ENCODE measurements at regions not wholly inside any gene's neighbourhood (a gene's known extent, or its start where the extent isn't known, plus 50 kb on each side); places are given as distances from the start of the nearest gene placed in this dataset.

GRCh38 chr2:236908439-236909192, 177.1 kb upstream of the COPS8 start (continued):
- TF ChIP-seq, protein P1, sequence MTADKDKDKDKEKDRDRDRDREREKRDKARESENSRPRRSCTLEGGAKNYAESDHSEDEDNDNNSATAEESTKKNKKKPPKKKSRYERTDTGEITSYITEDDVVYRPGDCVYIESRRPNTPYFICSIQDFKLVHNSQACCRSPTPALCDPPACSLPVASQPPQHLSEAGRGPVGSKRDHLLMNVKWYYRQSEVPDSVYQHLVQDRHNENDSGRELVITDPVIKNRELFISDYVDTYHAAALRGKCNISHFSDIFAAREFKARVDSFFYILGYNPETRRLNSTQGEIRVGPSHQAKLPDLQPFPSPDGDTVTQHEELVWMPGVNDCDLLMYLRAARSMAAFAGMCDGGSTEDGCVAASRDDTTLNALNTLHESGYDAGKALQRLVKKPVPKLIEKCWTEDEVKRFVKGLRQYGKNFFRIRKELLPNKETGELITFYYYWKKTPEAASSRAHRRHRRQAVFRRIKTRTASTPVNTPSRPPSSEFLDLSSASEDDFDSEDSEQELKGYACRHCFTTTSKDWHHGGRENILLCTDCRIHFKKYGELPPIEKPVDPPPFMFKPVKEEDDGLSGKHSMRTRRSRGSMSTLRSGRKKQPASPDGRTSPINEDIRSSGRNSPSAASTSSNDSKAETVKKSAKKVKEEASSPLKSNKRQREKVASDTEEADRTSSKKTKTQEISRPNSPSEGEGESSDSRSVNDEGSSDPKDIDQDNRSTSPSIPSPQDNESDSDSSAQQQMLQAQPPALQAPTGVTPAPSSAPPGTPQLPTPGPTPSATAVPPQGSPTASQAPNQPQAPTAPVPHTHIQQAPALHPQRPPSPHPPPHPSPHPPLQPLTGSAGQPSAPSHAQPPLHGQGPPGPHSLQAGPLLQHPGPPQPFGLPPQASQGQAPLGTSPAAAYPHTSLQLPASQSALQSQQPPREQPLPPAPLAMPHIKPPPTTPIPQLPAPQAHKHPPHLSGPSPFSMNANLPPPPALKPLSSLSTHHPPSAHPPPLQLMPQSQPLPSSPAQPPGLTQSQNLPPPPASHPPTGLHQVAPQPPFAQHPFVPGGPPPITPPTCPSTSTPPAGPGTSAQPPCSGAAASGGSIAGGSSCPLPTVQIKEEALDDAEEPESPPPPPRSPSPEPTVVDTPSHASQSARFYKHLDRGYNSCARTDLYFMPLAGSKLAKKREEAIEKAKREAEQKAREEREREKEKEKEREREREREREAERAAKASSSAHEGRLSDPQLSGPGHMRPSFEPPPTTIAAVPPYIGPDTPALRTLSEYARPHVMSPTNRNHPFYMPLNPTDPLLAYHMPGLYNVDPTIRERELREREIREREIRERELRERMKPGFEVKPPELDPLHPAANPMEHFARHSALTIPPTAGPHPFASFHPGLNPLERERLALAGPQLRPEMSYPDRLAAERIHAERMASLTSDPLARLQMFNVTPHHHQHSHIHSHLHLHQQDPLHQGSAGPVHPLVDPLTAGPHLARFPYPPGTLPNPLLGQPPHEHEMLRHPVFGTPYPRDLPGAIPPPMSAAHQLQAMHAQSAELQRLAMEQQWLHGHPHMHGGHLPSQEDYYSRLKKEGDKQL (CRISPR knock-in tag; IDR thresholded peaks at IDR 0.05; ENCODE audit: borderline replicate concordance), result no peak

DNA sequence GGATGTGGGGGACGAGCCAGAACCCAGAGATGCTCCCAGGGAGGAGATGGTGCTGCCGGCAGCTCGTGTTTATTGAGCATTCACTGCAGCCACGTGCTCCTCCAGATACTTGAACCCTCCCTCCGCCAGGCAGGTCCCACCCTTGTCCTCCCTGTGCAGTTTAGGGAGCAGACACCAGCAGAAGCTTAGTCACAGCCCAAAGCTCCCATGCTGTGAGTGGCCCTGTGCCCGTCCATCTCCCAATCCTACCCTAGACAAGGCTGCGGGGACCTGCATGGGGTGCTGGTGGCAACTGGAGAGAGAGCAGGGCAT, 176.5 kb upstream of the COPS8 start:
- H3K4me2 ChIP-seq (ENCODE audit: insufficient read depth, low read length), result no peak overlapping the region
- no peak overlapping the region for H3K9ac ChIP-seq (ENCODE audit: insufficient read depth in 1 of 2, low read depth in 2 of 2, low read length in 2 of 2)
- no peak overlapping the region for H2AFZ ChIP-seq (ENCODE audit: low read depth, low read length)
- no peak for FAIRE-seq
- H3K27ac ChIP-seq (ENCODE audit: extremely low read depth, low read depth, low read length), result no peak overlapping the region
- H3K4me1 ChIP-seq (replicated peaks in 1 of 2; ENCODE audit: control insufficient read depth in 2 of 2, insufficient read depth in 2 of 2, low read length in 2 of 2), result no peaks in the 10 kb centered on the region
- ATAC-seq, result no peak
- no peaks in the 10 kb centered on the region for H3K9me3 ChIP-seq (replicated peaks; ENCODE audit: control insufficient read depth, insufficient read depth, low read depth, low read length)
- H3K9me1 ChIP-seq (ENCODE audit: control insufficient read depth, insufficient read depth, low read length), result no peaks in the 10 kb centered on the region
- no peak overlapping the region for H3K4me3 ChIP-seq
- peaks cover 0 to 34% of the 10 kb centered on the region in 2 experiments; a peak in 2 of 5 replicates for H3K27me3 ChIP-seq (ENCODE audit: control insufficient read depth in 2 of 2, insufficient read depth in 2 of 2, low read length in 2 of 2)
- TF ChIP-seq KLF1 (tag; IDR thresholded peaks at IDR 0.05) (no peak), GTF2F1 (IDR thresholded peaks at IDR 0.05; ENCODE audit: low read depth, low read length) (no peak), ZNF274 (IDR thresholded peaks at IDR 0.05; ENCODE audit: borderline replicate concordance, low read depth, low read length) (no peak), PTTG1 (tag; IDR thresholded peaks at IDR 0.05; ENCODE audit: low read depth) (no peak), SMAD1 (IDR thresholded peaks at IDR 0.05; ENCODE audit: low read depth, low read length, partially characterized antibody) (no peak), ZNF165 (CRISPR knock-in tag; IDR thresholded peaks at IDR 0.05; ENCODE audit: borderline replicate concordance) (no peak), EWSR1 (IDR thresholded peaks at IDR 0.05; ENCODE audit: borderline replicate concordance, low read depth, partially characterized antibody) (no peak), ZNF655 (CRISPR knock-in tag; IDR thresholded peaks at IDR 0.05) (no peak)
- in situ Hi-C loops (cut with MboI), result no loop called here
- 0% methylated on average over 4 of the region's 7 CpGs for WGBS (ENCODE audit: insufficient coverage, low coverage, missing lambda C conversion rate)
- ChIA-PET CTCF (ENCODE audit: low intra/inter-chr PET ratio) (no interaction called here), POLR2A (no interaction called here)
- H3K36me3 ChIP-seq (ENCODE audit: control insufficient read depth, insufficient read depth, low read length), result no peaks in the 10 kb centered on the region
- intact Hi-C loops (cut with micrococcal nuclease), result no loop called here
- BruUV-seq (replicated peaks), result no TSS peak
- no peak for DNase-seq (ENCODE audit: extremely low read depth in 1 of 4, low spot score in 3 of 4)
- no peaks in the 10 kb centered on the region for H4K20me1 ChIP-seq (replicated peaks; ENCODE audit: control insufficient read depth, insufficient read depth, low read length)
- H3K79me2 ChIP-seq (ENCODE audit: control insufficient read depth, insufficient read depth, low read length), result no peaks in the 10 kb centered on the region

Measured in K562 (cell line).